ENCODE measurements at regions not wholly inside any gene's neighbourhood (a gene's known extent, or its start where the extent isn't known, plus 50 kb on each side); places are given as distances from the start of the nearest gene placed in this dataset.

GRCh38 chr10:125368146-125368545 is 207.8 kb upstream of the CTBP2 start:
- no peak for TF ChIP-seq CTCF (IDR thresholded peaks at IDR 0.05)
- no peak for TF ChIP-seq EZH2 (IDR thresholded peaks at IDR 0.05)

Measured in neural progenitor cell (in vitro differentiated cells).